Psoas muscle (tissue), 7 donors: ENCODE measurements at regions not wholly inside any gene's neighbourhood (a gene's known extent, or its start where the extent isn't known, plus 50 kb on each side); places are given as distances from the start of the nearest gene placed in this dataset.

Experiments used
- ATAC-seq, 4 donors: fragments of 200-7000 bp; cut with Tn5 transposase; one replicate each; pipeline ENCODE4 v1.9.1; 2020; ENCODE audit warnings: moderate library complexity in 3 of 4, mild to moderate bottlenecking in 2 of 4
- DNase-seq, 2 donors: peaks; one replicate each; pipeline ENCODE4 v3.0.0-alpha.2; 2020
- H3K27ac ChIP-seq: fragments of 200-600 bp; one replicate; pipeline ENCODE4 v1.8.0; 2022
- H3K27me3 ChIP-seq, 3 donors: fragments of 200-600 bp in 1 of 3; one replicate each; pipeline versions ENCODE4 v1.6.1 to v1.8.0; 2013 to 2022; ENCODE audit warnings: low read length in 2 of 3, mild to moderate bottlenecking in 2 of 3, moderate library complexity in 1 of 3; ENCODE audit not compliant: insufficient read depth in 3 of 3
- H3K36me3 ChIP-seq, 2 donors: fragments of 200-600 bp in 1 of 2; one replicate each; pipeline versions ENCODE4 v1.6.1 to v1.8.0; 2013 to 2022; ENCODE audit warnings: low read depth in 1 of 2, mild to moderate bottlenecking in 1 of 2, moderate library complexity in 1 of 2; ENCODE audit not compliant: insufficient read depth in 1 of 2
- H3K4me1 ChIP-seq: fragments of 200-600 bp; one replicate; pipeline ENCODE4 v1.8.0; 2022
- H3K4me3 ChIP-seq: fragments of 200-600 bp; one replicate; pipeline ENCODE4 v1.8.0; 2022; ENCODE audit warnings: mild to moderate bottlenecking
- H3K9me3 ChIP-seq: fragments of 200-600 bp; one replicate; pipeline ENCODE4 v1.8.0; 2022
- WGBS, 3 donors: extraction: QIAGEN DNeasy Blood & Tissue Kit; methylation state at CpG; one replicate each; pipeline versions ENCODE4 v1.1.6 to v1.1.7; 2013; 5-methylcytosine and 5-hydroxymethylcytosine counted together
- intact Hi-C, 2 donors: fragments of 100-400 bp; cut with DNase I; formaldehyde crosslinking; loops; one replicate each; pipeline versions ENCODE4 v1.11.0 to v1.14.2; 2022
- TF ChIP-seq, protein P1 (sequence below): fragments of 200-600 bp; IDR thresholded peaks from one replicate; pipeline ENCODE4 v1.8.0; 2022; ENCODE audit warnings: antibody characterized with exemption
- donor health status: healthy with polysubstance abuse.
- donor health status: DM: no; HTN: no; CAD: no; lungs with moderate emphysema.
- donor health status: Bipolar disorder and iron deficiency.
- donor health status: healthy.
- donor health status: DM: yes; HTN: yes; CAD: no.
- donor health status: DM: no; HTN: no; CAD: no.
- donor health status: DM: yes; HTN: yes; CAD: no.

DNA sequence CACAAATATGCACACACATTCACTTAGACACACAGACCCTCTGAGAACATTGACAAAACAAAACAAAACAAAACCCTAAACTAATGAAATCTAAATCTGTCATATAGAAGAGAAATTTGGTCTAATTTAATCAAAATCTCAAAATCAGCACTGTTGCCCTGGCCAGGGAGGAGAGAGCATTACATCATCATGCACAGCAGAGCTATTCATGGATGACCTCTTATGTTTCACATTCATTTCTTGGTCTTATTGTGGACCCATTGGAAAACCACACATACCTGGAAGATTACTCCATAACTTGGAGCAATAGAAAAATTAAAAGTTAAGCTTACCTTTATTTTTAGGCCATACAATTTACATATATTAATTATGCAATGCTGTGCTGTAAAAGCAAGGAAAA, 1223.6 kb upstream of the GJE1 start:
- no peak for DNase-seq
- intact Hi-C loops: no loop called here
- no peak overlapping the region for H3K27ac ChIP-seq
- H3K27me3 ChIP-seq: no peaks in the 10 kb centered on the region
- ATAC-seq: no peak
- TF ChIP-seq, protein P1, sequence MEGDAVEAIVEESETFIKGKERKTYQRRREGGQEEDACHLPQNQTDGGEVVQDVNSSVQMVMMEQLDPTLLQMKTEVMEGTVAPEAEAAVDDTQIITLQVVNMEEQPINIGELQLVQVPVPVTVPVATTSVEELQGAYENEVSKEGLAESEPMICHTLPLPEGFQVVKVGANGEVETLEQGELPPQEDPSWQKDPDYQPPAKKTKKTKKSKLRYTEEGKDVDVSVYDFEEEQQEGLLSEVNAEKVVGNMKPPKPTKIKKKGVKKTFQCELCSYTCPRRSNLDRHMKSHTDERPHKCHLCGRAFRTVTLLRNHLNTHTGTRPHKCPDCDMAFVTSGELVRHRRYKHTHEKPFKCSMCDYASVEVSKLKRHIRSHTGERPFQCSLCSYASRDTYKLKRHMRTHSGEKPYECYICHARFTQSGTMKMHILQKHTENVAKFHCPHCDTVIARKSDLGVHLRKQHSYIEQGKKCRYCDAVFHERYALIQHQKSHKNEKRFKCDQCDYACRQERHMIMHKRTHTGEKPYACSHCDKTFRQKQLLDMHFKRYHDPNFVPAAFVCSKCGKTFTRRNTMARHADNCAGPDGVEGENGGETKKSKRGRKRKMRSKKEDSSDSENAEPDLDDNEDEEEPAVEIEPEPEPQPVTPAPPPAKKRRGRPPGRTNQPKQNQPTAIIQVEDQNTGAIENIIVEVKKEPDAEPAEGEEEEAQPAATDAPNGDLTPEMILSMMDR: no peak
- no peak overlapping the region for H3K4me3 ChIP-seq
- H3K36me3 ChIP-seq: no peaks in the 10 kb centered on the region
- no peaks in the 10 kb centered on the region for H3K9me3 ChIP-seq
- H3K4me1 ChIP-seq: no peaks in the 10 kb centered on the region

DNA sequence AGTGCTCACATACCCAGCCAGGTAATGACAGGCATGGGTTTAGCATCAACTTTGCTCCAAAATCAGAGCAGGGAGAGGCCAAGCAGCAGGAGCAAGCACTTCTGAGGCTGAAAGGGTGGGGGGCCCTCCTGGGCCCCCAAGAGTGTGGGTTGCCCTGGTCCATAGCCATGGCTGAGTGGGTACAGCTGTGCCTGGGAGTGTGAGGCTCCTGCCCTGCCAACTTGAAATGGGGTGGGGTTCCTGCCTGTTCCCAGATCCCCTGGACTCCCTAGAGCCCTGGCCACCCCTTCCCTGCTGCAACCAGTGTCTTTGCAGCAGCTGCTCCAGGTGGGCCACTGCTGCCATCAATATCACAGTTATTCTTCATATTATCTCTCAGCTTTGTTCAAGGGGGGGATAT, 1224.2 kb upstream of the GJE1 start:
- no peak for ATAC-seq
- Histone ChIP-seq H3K4me3 (no peak overlapping the region), H3K4me1 (no peaks in the 10 kb centered on the region), H3K9me3 (no peaks in the 10 kb centered on the region), H3K27me3 (no peaks in the 10 kb centered on the region), H3K27ac (no peak overlapping the region), H3K36me3 (no peaks in the 10 kb centered on the region)
- no peak for DNase-seq
- TF ChIP-seq, protein P1: no peak
- intact Hi-C loops: no loop called here

DNA sequence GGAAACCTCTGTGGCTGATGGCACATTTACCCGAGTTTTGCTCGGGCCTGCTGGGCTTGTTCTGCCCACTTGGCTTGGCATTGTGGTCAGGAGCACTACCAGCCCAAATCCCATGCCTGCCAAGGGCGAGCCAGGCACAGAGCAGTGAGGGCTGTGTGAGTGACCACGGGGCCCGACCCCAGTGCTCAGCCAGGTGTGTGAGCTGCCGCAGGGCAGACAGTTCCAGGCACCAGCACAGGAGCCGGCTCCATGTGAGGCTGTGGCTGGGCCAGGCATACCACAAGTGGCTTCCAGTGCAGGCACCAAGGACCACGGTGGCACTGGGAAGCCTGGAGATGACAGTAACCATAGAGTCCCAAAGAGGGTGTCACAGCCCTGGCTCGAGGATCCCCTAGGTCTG, 1225.5 kb upstream of the GJE1 start:
- Histone ChIP-seq H3K4me3 (no peak overlapping the region), H3K9me3 (no peaks in the 10 kb centered on the region), H3K27me3 (no peaks in the 10 kb centered on the region), H3K27ac (no peak overlapping the region), H3K4me1 (no peaks in the 10 kb centered on the region), H3K36me3 (no peaks in the 10 kb centered on the region)
- DNase-seq (no peak), ATAC-seq (no peak)
- TF ChIP-seq, protein P1: no peak
- intact Hi-C loops: no loop called here
- 75 to 88% (median 81%) methylated on average over 9 of the region's 9 CpGs for WGBS, 3 donors

DNA sequence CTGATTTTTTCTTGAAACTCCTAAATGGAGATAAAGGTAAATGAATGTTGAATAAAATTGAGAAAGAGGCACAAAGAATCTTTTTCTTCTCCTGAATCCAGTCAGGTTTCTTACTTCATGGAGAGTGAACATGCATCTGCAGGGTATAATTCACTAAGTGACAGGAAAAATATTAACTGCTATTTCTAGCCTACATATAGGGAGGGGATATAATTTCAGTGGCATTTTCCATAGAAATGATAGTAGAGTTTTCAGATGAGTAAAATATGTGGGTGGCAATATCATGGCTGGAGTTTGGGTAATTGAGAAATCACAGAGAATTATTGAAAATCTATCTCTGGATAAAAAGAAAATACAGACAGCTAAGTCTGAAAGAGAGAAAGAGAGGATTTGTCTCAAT, 1227.0 kb upstream of the GJE1 start:
- TF ChIP-seq, protein P1: no peak
- H3K9me3 ChIP-seq: no peaks in the 10 kb centered on the region
- H3K36me3 ChIP-seq: no peaks in the 10 kb centered on the region
- no peak for ATAC-seq
- DNase-seq: no peak
- H3K27me3 ChIP-seq: no peaks in the 10 kb centered on the region
- intact Hi-C loops: no loop called here
- H3K4me1 ChIP-seq: no peaks in the 10 kb centered on the region
- no peak overlapping the region for H3K4me3 ChIP-seq
- no peak overlapping the region for H3K27ac ChIP-seq

DNA sequence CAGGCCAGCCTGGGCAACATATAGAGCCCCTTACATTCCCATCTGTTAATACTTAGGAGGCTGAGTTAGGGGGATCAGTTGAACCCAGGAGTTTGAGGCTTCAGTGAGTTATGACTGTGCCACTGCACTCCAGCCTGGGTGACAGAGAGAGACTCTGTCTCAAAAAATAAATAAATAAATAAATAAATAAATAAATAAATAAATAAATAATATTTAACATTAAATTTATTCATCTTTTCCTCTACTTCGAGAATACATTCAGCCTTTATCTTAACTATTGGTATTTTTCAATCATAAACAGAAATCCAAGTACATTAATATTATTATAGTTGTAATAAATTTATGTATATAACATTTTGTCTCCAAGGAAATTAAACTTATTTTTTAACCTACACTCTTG, 1227.7 kb upstream of the GJE1 start:
- TF ChIP-seq, protein P1: no peak
- no peak for DNase-seq
- intact Hi-C loops: no loop called here
- H3K36me3 ChIP-seq: no peaks in the 10 kb centered on the region
- no peaks in the 10 kb centered on the region for H3K4me1 ChIP-seq
- no peak overlapping the region for H3K4me3 ChIP-seq
- ATAC-seq: no peak
- H3K27ac ChIP-seq: no peak overlapping the region
- no peaks in the 10 kb centered on the region for H3K9me3 ChIP-seq
- 88 to 93% (median 91%) methylated on average over 1 of the region's 1 CpG for WGBS, 3 donors
- no peaks in the 10 kb centered on the region for H3K27me3 ChIP-seq
